ENCODE measurements at regions not wholly inside any gene's neighbourhood (a gene's known extent, or its start where the extent isn't known, plus 50 kb on each side); places are given as distances from the start of the nearest gene placed in this dataset.

GRCh38 chr11:69354545-69354897 is 60.6 kb downstream of the MYEOV start:
- TF ChIP-seq CTCF (IDR thresholded peaks at IDR 0.05) (no peak), USF2 (IDR thresholded peaks at IDR 0.05; ENCODE audit: borderline replicate concordance, low read depth, low read length) (no peak), POLR2AphosphoS5 (IDR thresholded peaks at IDR 0.05; ENCODE audit: low read depth, low read length) (no peak), MAX (IDR thresholded peaks at IDR 0.05; ENCODE audit: low read depth) (no peak), TAF1 (IDR thresholded peaks at IDR 0.05; ENCODE audit: borderline replicate concordance, low read depth, low read length) (no peak), REST (IDR thresholded peaks at IDR 0.05; ENCODE audit: low read depth, low read length) (no peak), MXI1 (IDR thresholded peaks at IDR 0.05; ENCODE audit: low read depth, low read length) (no peak), EP300 (IDR thresholded peaks at IDR 0.05; ENCODE audit: borderline replicate concordance in 1 of 2, low read depth in 1 of 2, low read length in 1 of 2) (no peak), YY1 (IDR thresholded peaks at IDR 0.05; ENCODE audit: low read depth) (no peak), RAD21 (IDR thresholded peaks at IDR 0.05; ENCODE audit: low read length) (no peak), ZBTB33 (IDR thresholded peaks at IDR 0.05; ENCODE audit: borderline replicate concordance, low read depth) (no peak), JUND (IDR thresholded peaks at IDR 0.05) (no peak), NRF1 (IDR thresholded peaks at IDR 0.05; ENCODE audit: low read depth, low read length) (no peak)
